Heart right ventricle (tissue), 16 donors: ENCODE measurements at regions not wholly inside any gene's neighbourhood (a gene's known extent, or its start where the extent isn't known, plus 50 kb on each side); places are given as distances from the start of the nearest gene placed in this dataset.

Experiments
- ATAC-seq, 8 donors: fragments of 200-7000 bp; cut with Tn5 transposase; one replicate each; pipeline ENCODE4 v1.9.1; 2020; ENCODE audit warnings: mild to moderate bottlenecking in 8 of 8, moderate library complexity in 8 of 8, moderate number of reproducible peaks in 1 of 8
- DNase-seq, 2 donors: peaks; one replicate each; pipeline ENCODE4 v3.0.0-alpha.2; 2020
- H3K27ac ChIP-seq, 10 donors: fragments of 200-600 bp; sonication (generic) in 2 of 10; one replicate each; pipeline versions ENCODE4 v1.5.0 to v1.8.0; 2020 to 2022; ENCODE audit warnings: mild to moderate bottlenecking in 3 of 10
- H3K27me3 ChIP-seq, 7 donors: fragments of 200-600 bp; one replicate each; pipeline ENCODE4 v1.8.0; 2021 to 2022; ENCODE audit warnings: mild to moderate bottlenecking in 2 of 7
- H3K36me3 ChIP-seq, 9 donors: fragments of 200-600 bp; sonication (generic) in 1 of 9; one replicate each; pipeline versions ENCODE4 v1.5.0 to v1.8.0; 2020 to 2022; ENCODE audit warnings: mild to moderate bottlenecking in 2 of 9
- H3K4me1 ChIP-seq, 9 donors: fragments of 200-600 bp; sonication (generic) in 1 of 9; one replicate each; pipeline versions ENCODE4 v1.5.0 to v1.8.0; 2020 to 2022; ENCODE audit warnings: mild to moderate bottlenecking in 4 of 9
- H3K4me3 ChIP-seq, 10 donors: fragments of 200-600 bp; sonication (generic) in 2 of 10; one replicate each; pipeline versions ENCODE4 v1.5.0 to v1.8.0; 2020 to 2022; ENCODE audit warnings: mild to moderate bottlenecking in 7 of 10, moderate library complexity in 2 of 10
- H3K9me3 ChIP-seq, 11 donors: fragments of 200-600 bp in 10 of 11; sonication (generic) in 2 of 11; one replicate each; pipeline versions ENCODE4 v1.5.0 to v1.8.0; 2013 to 2022; ENCODE audit warnings: mild to moderate bottlenecking in 2 of 11, control low read depth in 1 of 11, moderate library complexity in 1 of 11
- WGBS, 2 donors: extraction: QIAGEN DNeasy Blood & Tissue Kit; methylation state at CpG; one replicate each; pipeline ENCODE4 v1.1.7; 2013; ENCODE audit warnings: inconsistent platforms in 1 of 2; 5-methylcytosine and 5-hydroxymethylcytosine counted together
- intact Hi-C, 10 donors: fragments of 100-400 bp; cut with DNase I; formaldehyde crosslinking; loops; one replicate each; pipeline versions ENCODE4 v1.11.1 to v1.14.2; 2022
- TF ChIP-seq, protein P1 (sequence below), 9 donors: fragments of 200-600 bp; sonication (generic) in 2 of 9; IDR thresholded peaks; one replicate each; pipeline versions ENCODE4 v1.5.0 to v1.8.0; 2021 to 2022; ENCODE audit warnings: antibody characterized with exemption in 9 of 9, mild to moderate bottlenecking in 5 of 9, moderate library complexity in 1 of 9
- donor health status: Arrhythmogenic right ventricular cardiomyopathy.
- donor health status: ischemic (EF 13 %, LVEDD 7.1; RV severe dilation, severe dysfunction).
- donor health status: healthy with polysubstance abuse.
- donor health status: DM: no; HTN: yes; CAD: no.
- donor health status: DM: no; HTN: no; CAD: no.
- donor health status: ischemic (EF 25% LVEDD 6.9; RV normal size, moderate dysfunction).
- donor health status: ischemic (EF 25% LVEDD 5.7; RV mildly dilated, moderate dysfunction).
- donor health status: healthy.
- donor health status: DM: yes; HTN: yes; CAD: no.
- donor health status: Ischemic cardiomyopathy.
- donor health status: ischemic (EF 35%, LVEDD 5.7; RV mildly dilated, moderate dysfunction).
- donor health status: nonischemic (EF 11% LVEDD 7.7; RV severe dilation, severe dysfunction).
- donor health status: DM: yes; HTN: yes; CAD: no.
- donor health status: PGD.
- donor health status: ischemic (EF 29% LVEDD 5.4; RV normal size, mild dysfunction).
- donor health status: nonischemic (EF 23%, LVEDD 6.1; RV moderate dilation, normal function).

DNA sequence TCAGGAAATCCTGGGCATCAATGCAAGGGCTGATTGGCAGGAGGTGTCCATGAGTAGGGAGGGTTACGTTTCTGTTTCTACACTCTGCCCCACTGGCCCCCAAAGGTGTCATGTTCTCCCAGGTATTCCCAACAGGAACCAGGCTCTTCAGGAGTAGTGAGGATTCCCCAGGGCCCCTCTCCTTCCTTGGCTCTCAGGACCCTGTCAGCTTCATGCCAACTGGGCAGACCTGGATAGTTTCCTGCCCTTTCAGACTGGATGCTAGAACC lies 480.6 kb upstream of the HS6ST1 start:
- H3K9me3 ChIP-seq = no peaks in the 10 kb centered on the region
- no peak for DNase-seq
- TF ChIP-seq, protein P1, sequence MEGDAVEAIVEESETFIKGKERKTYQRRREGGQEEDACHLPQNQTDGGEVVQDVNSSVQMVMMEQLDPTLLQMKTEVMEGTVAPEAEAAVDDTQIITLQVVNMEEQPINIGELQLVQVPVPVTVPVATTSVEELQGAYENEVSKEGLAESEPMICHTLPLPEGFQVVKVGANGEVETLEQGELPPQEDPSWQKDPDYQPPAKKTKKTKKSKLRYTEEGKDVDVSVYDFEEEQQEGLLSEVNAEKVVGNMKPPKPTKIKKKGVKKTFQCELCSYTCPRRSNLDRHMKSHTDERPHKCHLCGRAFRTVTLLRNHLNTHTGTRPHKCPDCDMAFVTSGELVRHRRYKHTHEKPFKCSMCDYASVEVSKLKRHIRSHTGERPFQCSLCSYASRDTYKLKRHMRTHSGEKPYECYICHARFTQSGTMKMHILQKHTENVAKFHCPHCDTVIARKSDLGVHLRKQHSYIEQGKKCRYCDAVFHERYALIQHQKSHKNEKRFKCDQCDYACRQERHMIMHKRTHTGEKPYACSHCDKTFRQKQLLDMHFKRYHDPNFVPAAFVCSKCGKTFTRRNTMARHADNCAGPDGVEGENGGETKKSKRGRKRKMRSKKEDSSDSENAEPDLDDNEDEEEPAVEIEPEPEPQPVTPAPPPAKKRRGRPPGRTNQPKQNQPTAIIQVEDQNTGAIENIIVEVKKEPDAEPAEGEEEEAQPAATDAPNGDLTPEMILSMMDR (IDR thresholded peaks at IDR 0.05) = no peak
- H3K27ac ChIP-seq = no peak overlapping the region
- H3K27me3 ChIP-seq = no peaks in the 10 kb centered on the region
- intact Hi-C loops = no loop called here
- peaks cover 0 to 8% (median 0%) of the 10 kb centered on the region in 9 donors for H3K4me1 ChIP-seq
- H3K4me3 ChIP-seq = no peak overlapping the region
- WGBS, 2 donors = 79 to 83% methylated on average over 1 of the region's 1 CpG
- no peak for ATAC-seq
- no peaks in the 10 kb centered on the region for H3K36me3 ChIP-seq

DNA sequence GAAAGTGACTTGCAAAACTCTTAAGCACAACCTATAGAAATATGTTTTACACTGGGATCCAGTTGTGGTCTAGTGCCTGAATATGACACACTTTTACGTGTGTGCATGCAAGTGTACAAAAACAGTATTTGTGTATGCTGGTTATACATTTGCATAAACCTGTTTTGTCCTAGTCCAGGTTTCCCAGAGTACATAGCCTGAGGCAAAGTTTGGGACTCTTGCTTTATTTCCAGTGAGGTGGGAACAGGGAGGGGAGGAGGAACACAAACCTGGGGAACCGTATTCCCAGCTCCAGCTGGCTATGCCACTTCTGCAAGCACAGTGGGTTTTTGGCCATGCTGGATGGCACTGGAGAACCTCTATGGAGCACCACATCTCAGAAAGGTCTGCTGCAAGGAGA lies 481.1 kb upstream of the HS6ST1 start:
- Histone ChIP-seq H3K9me3 (no peaks in the 10 kb centered on the region), H3K27me3 (no peaks in the 10 kb centered on the region), H3K27ac (no peak overlapping the region), H3K4me3 (no peak overlapping the region), H3K4me1 (peaks cover 0 to 8% (median 0%) of the 10 kb centered on the region in 9 donors), H3K36me3 (no peaks in the 10 kb centered on the region)
- 87 to 98% methylated on average over 2 of the region's 2 CpGs for WGBS, 2 donors
- DNase-seq (no peak), ATAC-seq (no peak)
- TF ChIP-seq, protein P1 (IDR thresholded peaks at IDR 0.05) = no peak
- intact Hi-C loops = no loop called here

DNA sequence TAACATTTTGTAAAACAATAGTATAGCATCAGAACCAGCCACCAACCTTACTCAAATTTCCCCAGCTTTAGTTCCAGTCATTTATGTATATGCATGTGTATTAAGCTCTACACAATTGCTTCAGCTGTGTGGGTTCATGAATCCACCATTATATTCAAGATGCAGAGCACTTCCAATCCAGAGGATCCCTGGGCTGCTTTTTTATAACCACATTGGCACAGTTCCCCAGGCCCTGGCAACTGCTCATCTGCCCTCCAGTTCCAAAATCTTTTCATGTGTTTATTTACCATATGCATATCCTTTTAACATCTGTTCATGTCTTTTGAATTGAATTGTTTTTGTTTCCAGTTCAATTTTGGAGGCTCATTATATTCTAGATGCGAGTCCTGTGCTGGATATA lies 482.9 kb upstream of the HS6ST1 start:
- 76 to 81% methylated on average over 1 of the region's 1 CpG for WGBS, 2 donors
- TF ChIP-seq, protein P1 (IDR thresholded peaks at IDR 0.05) = no peak
- Histone ChIP-seq H3K4me1 (peaks cover 0 to 8% (median 0%) of the 10 kb centered on the region in 9 donors), H3K4me3 (no peak overlapping the region), H3K36me3 (no peaks in the 10 kb centered on the region), H3K27me3 (no peaks in the 10 kb centered on the region), H3K27ac (no peak overlapping the region), H3K9me3 (no peaks in the 10 kb centered on the region)
- ATAC-seq (no peak), DNase-seq (no peak)
- intact Hi-C loops = no loop called here

DNA sequence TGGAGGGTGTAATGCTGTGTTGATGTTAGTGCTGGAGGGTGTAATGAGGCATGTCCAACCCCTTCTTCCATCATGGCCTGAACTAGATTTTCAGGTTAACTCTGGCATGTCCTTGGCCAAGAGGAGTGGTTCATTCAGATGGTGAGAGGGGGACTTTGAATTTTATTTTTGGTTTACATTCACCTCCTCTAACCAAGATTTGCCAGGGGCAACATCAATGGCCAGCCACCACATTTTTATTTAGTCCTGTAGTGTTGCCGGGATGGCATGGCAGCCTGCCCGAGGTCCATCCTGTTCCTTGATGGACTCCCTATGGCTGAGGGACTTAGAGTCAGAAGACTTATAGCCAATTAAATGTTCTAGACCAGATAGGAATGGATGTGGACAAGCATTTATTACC lies 484.6 kb upstream of the HS6ST1 start:
- H3K9me3 ChIP-seq = peaks cover 0 to 8% (median 0%) of the 10 kb centered on the region in 11 donors
- peaks cover 0 to 8% (median 0%) of the 10 kb centered on the region in 9 donors for H3K4me1 ChIP-seq
- intact Hi-C loops = no loop called here
- no peaks in the 10 kb centered on the region for H3K27me3 ChIP-seq
- ATAC-seq (no peak), DNase-seq (no peak)
- H3K36me3 ChIP-seq = no peaks in the 10 kb centered on the region
- TF ChIP-seq, protein P1 (IDR thresholded peaks at IDR 0.05) = no peak
- no peak overlapping the region for H3K4me3 ChIP-seq
- H3K27ac ChIP-seq = no peak overlapping the region
- 91 to 94% methylated on average over 2 of the region's 2 CpGs for WGBS, 2 donors

DNA sequence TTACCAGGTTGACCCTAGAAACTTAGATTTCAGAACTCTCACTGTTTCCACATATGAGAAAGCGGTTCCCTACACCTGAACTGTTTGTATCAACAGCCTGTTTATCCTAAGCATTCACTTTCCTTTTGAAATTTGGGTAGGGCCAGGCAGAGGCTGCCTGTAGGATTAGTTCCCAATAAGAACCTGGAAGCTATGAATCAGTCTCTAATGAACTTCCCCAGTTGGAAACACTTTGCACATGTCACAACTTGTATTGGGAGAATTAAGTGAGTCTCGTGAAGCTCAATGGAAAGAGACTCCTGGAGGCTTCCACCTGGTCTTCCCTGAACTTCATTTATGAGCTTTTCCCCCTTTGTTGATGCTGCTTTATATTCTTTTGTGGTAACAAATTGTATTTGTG lies 486.6 kb upstream of the HS6ST1 start:
- peaks cover 0 to 12% (median 0%) of the 10 kb centered on the region in 11 donors for H3K9me3 ChIP-seq
- no peak overlapping the region for H3K27ac ChIP-seq
- WGBS, 2 donors = 67 to 100% methylated on average over 2 of the region's 2 CpGs
- no peaks in the 10 kb centered on the region for H3K27me3 ChIP-seq
- TF ChIP-seq, protein P1 (IDR thresholded peaks at IDR 0.05) = no peak
- intact Hi-C loops = no loop called here
- no peak for ATAC-seq
- no peak for DNase-seq
- peaks cover 0 to 4% (median 0%) of the 10 kb centered on the region in 9 donors for H3K4me1 ChIP-seq
- no peak overlapping the region for H3K4me3 ChIP-seq
- H3K36me3 ChIP-seq = no peaks in the 10 kb centered on the region
